Prostate gland (tissue), 2 donors: ENCODE measurements at regions not wholly inside any gene's neighbourhood (a gene's known extent, or its start where the extent isn't known, plus 50 kb on each side); places are given as distances from the start of the nearest gene placed in this dataset.

ENCODE experiments used
- POLR2A ChIP-seq: fragments of 450-650 bp; IDR thresholded peaks from one replicate; pipeline ENCODE4 v1.6.1; 2016; ENCODE audit warnings: antibody characterized with exemption, mild to moderate bottlenecking
- TF ChIP-seq, protein P1 (sequence below), 4 experiments: fragments of 200-600 bp in 2 of 4; fragments of 450-650 bp in 2 of 4; sonication (generic) in 2 of 4; IDR thresholded peaks; 1 replicate in 3 of 4; 2 replicates in 1 of 4; pipeline ENCODE4 v1.5.1; 2016 to 2019; ENCODE audit warnings: antibody characterized with exemption in 4 of 4, mild to moderate bottlenecking in 2 of 4, moderate library complexity in 2 of 4

DNA sequence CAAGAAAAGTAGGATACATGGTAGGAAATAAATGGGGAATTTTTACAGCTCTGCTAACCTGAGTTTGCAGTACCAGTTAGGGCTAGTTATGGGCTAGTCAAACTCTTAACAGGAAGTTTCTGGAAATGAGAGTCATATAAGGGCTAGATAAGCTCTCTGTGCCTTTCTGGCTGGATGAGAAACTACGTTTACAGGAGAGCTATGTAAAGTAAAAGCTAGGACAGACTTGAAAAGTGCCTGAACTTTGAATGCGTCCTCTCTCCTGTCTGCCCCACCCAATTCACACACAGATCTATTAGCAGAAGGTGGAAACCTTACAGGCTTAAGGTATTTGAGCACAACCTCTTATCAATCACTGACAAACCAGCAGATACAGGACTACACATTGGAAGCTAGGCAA is 167.1 kb downstream of the SNX19 start:
- no peak for TF ChIP-seq POLR2A
- TF ChIP-seq, protein P1, sequence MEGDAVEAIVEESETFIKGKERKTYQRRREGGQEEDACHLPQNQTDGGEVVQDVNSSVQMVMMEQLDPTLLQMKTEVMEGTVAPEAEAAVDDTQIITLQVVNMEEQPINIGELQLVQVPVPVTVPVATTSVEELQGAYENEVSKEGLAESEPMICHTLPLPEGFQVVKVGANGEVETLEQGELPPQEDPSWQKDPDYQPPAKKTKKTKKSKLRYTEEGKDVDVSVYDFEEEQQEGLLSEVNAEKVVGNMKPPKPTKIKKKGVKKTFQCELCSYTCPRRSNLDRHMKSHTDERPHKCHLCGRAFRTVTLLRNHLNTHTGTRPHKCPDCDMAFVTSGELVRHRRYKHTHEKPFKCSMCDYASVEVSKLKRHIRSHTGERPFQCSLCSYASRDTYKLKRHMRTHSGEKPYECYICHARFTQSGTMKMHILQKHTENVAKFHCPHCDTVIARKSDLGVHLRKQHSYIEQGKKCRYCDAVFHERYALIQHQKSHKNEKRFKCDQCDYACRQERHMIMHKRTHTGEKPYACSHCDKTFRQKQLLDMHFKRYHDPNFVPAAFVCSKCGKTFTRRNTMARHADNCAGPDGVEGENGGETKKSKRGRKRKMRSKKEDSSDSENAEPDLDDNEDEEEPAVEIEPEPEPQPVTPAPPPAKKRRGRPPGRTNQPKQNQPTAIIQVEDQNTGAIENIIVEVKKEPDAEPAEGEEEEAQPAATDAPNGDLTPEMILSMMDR (IDR thresholded peaks at IDR 0.05) = no peak
